Activated naive CD8-positive, alpha-beta T cell treated with anti-CD3 and anti-CD28 coated beads for 36 hours (primary cell): ENCODE measurements at regions not wholly inside any gene's neighbourhood (a gene's known extent, or its start where the extent isn't known, plus 50 kb on each side); places are given as distances from the start of the nearest gene placed in this dataset.

Experiments used
- DNase-seq: peaks from one replicate; pipeline ENCODE4 v3.0.0; 2021
- H3K27ac Mint-ChIP-seq: one replicate; pipeline ENCODE4 v1.8.0; 2022; ENCODE audit warnings: mild to moderate bottlenecking, moderate library complexity, mixed read lengths
- H3K27me3 Mint-ChIP-seq: one replicate; pipeline ENCODE4 v1.8.0; 2022; ENCODE audit warnings: mild to moderate bottlenecking, mixed read lengths
- H3K36me3 Mint-ChIP-seq: one replicate; pipeline ENCODE4 v1.8.0; 2021; ENCODE audit warnings: mild to moderate bottlenecking, mixed read lengths
- H3K4me1 Mint-ChIP-seq: one replicate; pipeline ENCODE4 v1.8.0; 2021; ENCODE audit warnings: mixed read lengths
- H3K4me3 Mint-ChIP-seq: one replicate; pipeline ENCODE4 v1.8.0; 2022; ENCODE audit warnings: mild to moderate bottlenecking, moderate library complexity, mixed read lengths
- H3K9me3 Mint-ChIP-seq: one replicate; pipeline ENCODE4 v1.8.0; 2022; ENCODE audit warnings: mixed read lengths

DNA sequence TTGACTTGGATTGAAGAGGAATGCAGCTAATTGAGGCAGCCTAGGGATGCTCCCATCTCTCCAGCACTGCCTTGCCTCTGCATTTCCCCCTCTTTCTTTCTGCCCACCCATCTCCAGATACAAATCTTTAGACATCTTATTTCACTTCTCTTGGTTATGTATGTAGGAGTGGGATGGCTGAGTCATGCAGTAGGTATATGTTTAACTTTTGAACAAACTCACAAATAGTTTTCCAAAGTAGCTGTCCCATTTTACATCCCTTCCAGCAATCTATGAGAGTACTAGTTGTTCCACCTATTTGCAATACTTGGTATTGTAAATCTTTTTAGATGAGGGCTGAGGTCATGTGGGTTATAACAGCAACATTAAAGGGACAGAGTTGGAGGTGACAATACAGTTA is 329.9 kb downstream of the DYSF start:
- DNase-seq = no peak
- no peak overlapping the region for H3K27ac Mint-ChIP-seq

DNA sequence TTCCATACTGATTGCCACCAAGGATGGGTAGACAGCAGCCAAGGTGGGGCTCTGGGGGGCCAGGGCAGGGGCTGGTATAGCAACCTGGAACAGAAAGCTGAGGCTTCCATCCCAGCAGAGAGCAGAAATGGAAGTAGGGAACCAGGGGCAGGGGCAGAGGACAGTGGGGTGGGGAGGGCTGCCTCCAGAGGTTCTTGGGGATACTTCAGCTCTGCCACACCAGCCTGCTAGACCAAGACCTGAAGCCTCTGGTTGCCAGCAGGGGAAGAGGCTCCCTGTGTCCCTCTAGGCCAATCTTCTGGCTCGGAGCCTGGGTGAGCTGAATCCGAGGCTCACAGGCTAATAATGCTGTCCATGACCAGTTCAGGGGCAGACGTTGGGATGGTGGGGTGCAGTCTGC is 329.0 kb downstream of the DYSF start:
- Mint-ChIP-seq H3K27me3 (peaks cover 3% of the 10 kb centered on the region), H3K4me1 (no peaks in the 10 kb centered on the region), H3K4me3 (no peak overlapping the region), H3K9me3 (no peaks in the 10 kb centered on the region), H3K36me3 (no peaks in the 10 kb centered on the region), H3K27ac (no peak overlapping the region)
- no peak for DNase-seq

More for the DNA sequence above, 329.9 kb downstream of the DYSF start:
- H3K4me1 Mint-ChIP-seq = no peaks in the 10 kb centered on the region
- no peak overlapping the region for H3K4me3 Mint-ChIP-seq
- H3K27me3 Mint-ChIP-seq = peaks cover 3% of the 10 kb centered on the region
- H3K9me3 Mint-ChIP-seq = no peaks in the 10 kb centered on the region
- H3K36me3 Mint-ChIP-seq = no peaks in the 10 kb centered on the region

DNA sequence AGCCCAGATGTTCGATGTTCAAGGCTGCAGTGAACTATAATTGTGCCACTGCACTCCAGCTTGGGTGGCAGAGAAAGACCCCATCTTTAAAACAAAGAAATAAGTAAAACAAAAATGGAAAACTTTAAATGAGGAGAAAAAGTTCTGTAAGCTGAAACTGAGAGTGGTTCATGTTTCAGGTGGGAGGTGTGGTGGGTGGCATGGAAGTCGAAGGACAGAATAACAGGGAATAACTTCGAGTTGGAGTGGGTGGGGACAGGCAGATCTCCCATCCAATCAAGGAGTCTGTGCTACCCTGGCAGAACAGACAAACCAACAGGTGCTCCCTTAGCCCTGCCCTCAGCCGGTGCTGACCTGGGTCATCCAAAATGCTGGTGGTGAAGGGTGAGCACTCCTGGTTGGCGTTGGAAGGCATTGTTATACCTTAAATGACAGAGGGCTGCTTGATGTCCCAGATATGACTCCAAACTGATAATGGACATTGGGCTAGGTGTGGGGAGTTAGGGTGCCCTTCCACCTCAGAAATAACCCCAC is 328.4 kb downstream of the DYSF start:
- DNase-seq = no peak
- no peak overlapping the region for H3K4me3 Mint-ChIP-seq
- H3K27ac Mint-ChIP-seq = no peak overlapping the region
- no peaks in the 10 kb centered on the region for H3K4me1 Mint-ChIP-seq
- peaks cover 3% of the 10 kb centered on the region for H3K27me3 Mint-ChIP-seq
- H3K9me3 Mint-ChIP-seq = no peaks in the 10 kb centered on the region
- no peaks in the 10 kb centered on the region for H3K36me3 Mint-ChIP-seq

DNA sequence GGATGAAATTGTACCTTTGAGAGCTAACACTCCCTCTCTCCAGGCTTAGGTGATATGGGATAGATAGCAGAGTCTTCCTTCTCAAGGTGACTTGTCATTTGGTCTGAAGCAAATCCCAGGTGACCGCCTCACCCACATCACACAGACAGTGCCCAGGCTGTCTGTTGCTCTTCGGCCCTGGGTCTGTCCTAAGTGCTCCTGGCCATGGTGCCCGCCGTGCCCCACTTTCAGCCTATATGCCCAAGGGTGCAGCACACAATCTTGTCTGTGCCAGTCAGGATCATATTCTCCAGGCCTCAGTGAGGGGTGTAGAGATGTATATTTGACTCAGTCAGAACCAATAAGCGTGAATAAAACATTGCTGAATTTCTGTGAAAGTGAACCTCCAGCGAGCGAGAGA is 326.8 kb downstream of the DYSF start:
- no peak overlapping the region for H3K4me3 Mint-ChIP-seq
- no peaks in the 10 kb centered on the region for H3K36me3 Mint-ChIP-seq
- no peaks in the 10 kb centered on the region for H3K4me1 Mint-ChIP-seq
- no peaks in the 10 kb centered on the region for H3K9me3 Mint-ChIP-seq
- peaks cover 3% of the 10 kb centered on the region for H3K27me3 Mint-ChIP-seq
- H3K27ac Mint-ChIP-seq = no peak overlapping the region
- no peak for DNase-seq

DNA sequence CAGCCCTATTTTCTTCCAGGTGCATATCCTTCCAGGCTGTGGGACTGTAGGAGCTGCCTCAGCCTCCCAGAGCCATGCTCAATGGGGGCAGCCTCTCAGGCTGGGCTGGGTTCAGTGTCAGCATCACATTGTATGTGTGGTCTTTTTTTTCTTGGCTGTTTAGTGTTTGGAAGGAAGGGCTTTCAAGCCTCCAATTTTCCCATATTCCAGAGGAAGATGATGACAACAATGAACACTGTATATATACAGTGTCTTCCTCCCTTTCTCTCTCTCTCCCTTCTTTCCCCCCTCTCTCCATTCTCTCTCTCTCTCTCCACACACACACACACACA is 326.4 kb downstream of the DYSF start:
- Mint-ChIP-seq H3K27ac (no peak overlapping the region), H3K27me3 (no peaks in the 10 kb centered on the region), H3K4me3 (no peak overlapping the region), H3K9me3 (no peaks in the 10 kb centered on the region), H3K36me3 (no peaks in the 10 kb centered on the region), H3K4me1 (no peaks in the 10 kb centered on the region)
- DNase-seq = no peak

DNA sequence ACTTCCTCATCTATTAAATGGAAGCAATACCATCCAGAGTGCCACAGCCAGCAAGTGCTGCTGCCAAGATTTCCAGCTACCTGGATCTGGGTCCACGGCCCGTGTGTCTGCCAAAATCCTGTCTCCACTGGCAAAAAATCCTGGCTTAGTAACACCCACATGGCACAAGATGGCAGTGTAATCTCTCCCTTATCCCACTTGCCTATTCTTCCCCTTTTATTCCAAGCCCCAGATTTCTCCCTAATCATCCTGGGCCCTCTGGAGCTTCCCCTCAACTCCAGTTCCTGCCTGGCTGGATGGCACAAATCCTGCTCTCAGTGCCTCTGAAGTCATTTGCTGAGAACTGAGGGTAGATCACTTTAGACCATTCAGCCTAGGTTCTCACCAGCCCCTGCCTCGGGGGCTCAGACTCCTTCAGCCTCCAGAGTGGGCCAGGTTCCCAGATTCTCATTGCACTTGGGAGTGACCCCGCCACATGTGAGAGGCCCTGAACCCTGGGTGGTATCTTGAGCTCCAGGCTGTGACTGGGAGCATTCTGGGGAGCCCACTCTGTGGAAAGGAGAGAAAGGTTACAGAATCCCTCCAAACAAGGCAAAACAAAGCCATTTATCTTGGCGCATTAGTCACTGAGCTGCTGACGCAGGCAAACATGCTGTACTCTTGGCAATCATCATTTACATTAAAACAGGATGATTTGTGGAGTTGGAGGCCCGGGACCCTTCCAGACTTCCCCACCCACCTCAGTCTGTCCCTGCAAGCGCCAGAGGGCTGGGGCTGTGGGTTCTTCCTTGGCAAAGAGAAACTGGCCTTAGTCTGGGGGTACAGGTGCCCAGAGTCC is 325.8 kb downstream of the DYSF start:
- no peaks in the 10 kb centered on the region for H3K9me3 Mint-ChIP-seq
- no peaks in the 10 kb centered on the region for H3K27me3 Mint-ChIP-seq
- H3K36me3 Mint-ChIP-seq = no peaks in the 10 kb centered on the region
- DNase-seq = no peak
- H3K4me3 Mint-ChIP-seq = no peak overlapping the region
- no peaks in the 10 kb centered on the region for H3K4me1 Mint-ChIP-seq
- H3K27ac Mint-ChIP-seq = no peak overlapping the region

DNA sequence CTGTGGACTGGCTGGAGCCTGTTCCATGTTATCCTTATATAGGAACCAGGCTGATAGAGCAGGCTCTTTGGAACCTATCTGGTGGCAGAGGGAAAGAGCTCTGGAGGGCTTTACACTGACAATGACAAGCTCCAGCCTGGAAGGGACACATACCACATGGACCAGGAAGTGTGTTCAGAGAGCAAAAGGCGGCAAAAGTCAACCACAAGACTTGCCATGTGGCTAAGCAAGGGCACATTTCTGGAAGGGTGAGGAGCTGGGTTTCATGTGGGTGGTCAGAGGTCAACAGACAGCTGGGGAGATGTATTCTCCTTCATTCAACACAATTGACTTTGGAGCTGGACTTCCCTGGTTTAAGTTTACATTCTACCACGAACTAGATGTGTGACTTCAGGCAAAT is 325.2 kb downstream of the DYSF start:
- Mint-ChIP-seq H3K27ac (no peak overlapping the region), H3K4me3 (no peak overlapping the region), H3K36me3 (no peaks in the 10 kb centered on the region), H3K9me3 (no peaks in the 10 kb centered on the region), H3K27me3 (no peaks in the 10 kb centered on the region), H3K4me1 (no peaks in the 10 kb centered on the region)
- no peak for DNase-seq

DNA sequence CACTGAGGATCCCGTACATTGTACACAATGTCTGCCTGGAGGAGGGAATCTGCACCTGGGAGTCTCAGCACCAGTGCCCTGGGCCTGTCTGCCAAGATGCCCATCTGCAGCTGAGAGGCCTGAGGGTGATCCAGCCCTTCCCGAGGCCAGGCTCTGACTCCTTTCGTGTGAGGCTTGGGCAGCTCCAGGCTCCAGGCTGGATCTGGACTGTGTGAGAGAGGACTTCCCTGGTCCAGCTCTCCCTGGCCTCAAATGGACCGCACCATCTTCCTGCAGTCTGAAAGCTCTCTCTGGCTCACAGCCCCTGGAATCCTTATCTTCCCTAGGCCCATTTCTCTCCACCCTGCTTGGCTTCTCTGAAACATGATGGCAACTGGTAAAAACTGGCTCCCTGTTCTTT is 324.6 kb downstream of the DYSF start:
- Mint-ChIP-seq H3K36me3 (no peaks in the 10 kb centered on the region), H3K4me1 (no peaks in the 10 kb centered on the region), H3K4me3 (no peak overlapping the region), H3K9me3 (no peaks in the 10 kb centered on the region), H3K27ac (no peak overlapping the region), H3K27me3 (no peaks in the 10 kb centered on the region)
- DNase-seq = no peak

DNA sequence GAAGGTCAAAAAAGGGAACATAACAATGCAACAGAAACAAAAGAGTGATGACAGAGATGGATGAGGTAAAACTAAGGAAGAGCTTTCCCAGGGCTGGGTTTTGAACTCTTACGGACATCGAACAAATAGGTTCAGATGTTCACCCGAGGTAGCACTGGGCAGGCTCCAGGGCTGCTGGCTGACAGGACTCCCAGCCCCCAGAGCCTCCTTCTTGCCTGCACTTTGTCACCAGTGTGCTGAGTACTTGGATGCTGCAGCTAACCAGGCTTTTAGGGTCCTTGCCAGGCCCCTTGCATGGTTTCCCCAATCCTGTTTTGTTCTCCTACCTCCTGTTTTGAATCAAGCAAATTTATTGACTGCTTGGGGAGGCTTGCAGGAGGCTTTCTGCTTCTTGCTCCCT is 322.9 kb downstream of the DYSF start:
- Mint-ChIP-seq H3K4me1 (no peaks in the 10 kb centered on the region), H3K27ac (no peak overlapping the region), H3K4me3 (no peak overlapping the region), H3K9me3 (no peaks in the 10 kb centered on the region), H3K27me3 (no peaks in the 10 kb centered on the region), H3K36me3 (no peaks in the 10 kb centered on the region)
- no peak for DNase-seq

DNA sequence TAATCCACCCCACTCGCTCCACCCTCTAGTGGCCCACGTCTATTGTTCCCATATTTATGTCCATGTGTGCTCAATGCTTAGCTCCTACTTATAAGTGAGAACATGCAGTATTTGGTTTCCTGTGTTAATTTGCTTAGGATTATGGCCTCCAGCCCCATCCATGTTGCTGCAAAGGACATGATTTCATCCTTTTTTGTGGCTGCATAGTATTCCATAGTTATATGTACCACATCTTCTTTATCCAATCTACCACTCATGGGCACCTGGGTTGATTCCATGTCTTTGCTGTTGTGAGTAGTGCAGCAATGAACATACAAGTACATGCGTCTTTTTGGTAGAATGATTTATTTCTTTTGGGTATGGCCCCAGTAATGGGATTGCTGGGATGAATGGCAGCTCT is 319.9 kb downstream of the DYSF start:
- no peaks in the 10 kb centered on the region for H3K4me1 Mint-ChIP-seq
- H3K36me3 Mint-ChIP-seq = no peaks in the 10 kb centered on the region
- no peak overlapping the region for H3K4me3 Mint-ChIP-seq
- no peak overlapping the region for H3K27ac Mint-ChIP-seq
- H3K27me3 Mint-ChIP-seq = no peaks in the 10 kb centered on the region
- H3K9me3 Mint-ChIP-seq = no peaks in the 10 kb centered on the region
- DNase-seq = no peak

DNA sequence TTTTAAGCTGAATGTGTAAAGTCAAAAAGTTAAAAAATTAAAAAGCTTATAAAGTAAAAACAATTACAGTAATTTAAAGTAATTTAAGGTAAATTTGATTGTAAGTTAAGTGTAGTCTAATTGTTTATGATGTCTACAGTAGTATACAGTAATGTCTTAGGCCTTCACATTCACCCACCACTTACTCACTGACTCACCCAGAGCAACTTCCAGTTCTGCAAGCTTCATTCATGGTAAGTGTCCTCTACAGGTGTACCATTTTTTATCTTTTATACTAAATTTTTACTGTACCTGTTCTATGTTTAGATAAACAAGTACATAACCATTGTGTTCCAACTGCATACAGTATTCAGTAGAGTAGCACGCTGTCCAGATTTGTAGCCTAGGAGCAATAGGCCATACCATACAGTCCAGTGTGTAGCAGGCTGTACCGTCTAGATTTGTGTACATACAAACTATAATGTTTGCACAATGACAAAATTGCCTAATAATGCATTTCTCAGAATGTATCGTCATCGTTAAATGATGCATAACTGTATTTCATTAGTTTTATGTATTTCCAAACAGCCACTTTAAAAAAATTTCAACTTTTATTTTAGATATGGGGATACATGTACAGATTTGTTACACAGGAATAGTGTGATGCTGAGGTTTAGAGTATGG is 319.3 kb downstream of the DYSF start:
- Mint-ChIP-seq H3K4me1 (no peaks in the 10 kb centered on the region), H3K36me3 (no peaks in the 10 kb centered on the region), H3K27me3 (no peaks in the 10 kb centered on the region), H3K9me3 (no peaks in the 10 kb centered on the region), H3K4me3 (no peak overlapping the region), H3K27ac (no peak overlapping the region)
- DNase-seq = no peak

DNA sequence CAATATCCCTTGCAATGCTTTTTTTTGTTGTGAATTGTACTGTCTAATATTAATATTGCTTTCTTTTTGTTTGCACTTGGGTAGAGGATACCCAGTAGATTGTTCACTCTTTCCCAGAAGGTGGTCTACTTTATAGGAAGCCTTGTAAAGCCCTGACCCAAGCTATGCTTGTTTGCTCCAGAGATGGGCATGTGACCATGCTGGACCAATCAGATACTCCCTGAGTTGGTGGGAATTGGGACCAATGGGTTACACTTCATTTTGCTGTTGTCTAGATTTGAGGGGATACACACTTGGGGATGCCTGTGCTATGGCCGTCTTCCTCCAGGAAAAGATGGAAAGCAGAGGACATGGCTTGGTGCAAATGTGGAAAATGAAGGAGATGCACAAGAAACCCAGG is 314.3 kb downstream of the DYSF start:
- H3K4me3 Mint-ChIP-seq = no peak overlapping the region
- H3K27me3 Mint-ChIP-seq = peaks cover 4% of the 10 kb centered on the region
- H3K36me3 Mint-ChIP-seq = no peaks in the 10 kb centered on the region
- no peak overlapping the region for H3K27ac Mint-ChIP-seq
- H3K9me3 Mint-ChIP-seq = peaks cover 2% of the 10 kb centered on the region
- DNase-seq = no peak
- H3K4me1 Mint-ChIP-seq = no peaks in the 10 kb centered on the region

DNA sequence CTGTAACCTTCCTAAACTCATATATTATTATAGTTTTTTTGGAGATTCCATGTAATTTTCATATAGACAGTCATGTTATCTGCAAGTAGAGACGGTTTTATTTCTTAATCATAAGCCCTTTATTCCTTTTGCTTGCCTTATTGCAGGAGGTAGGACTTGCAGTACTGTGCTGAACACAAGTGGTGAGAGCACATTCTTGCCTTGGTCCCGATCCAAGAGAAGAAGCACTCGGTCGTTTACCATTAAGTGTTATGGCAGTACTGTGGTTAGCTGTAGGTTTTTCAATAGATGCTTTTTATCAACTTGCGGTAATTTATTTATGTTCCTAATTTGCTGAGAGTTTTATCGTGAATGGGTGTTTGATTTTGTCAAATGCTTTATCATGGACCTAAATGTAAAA is 305.7 kb downstream of the DYSF start:
- Mint-ChIP-seq H3K36me3 (no peaks in the 10 kb centered on the region), H3K27ac (no peak overlapping the region), H3K4me1 (no peaks in the 10 kb centered on the region), H3K4me3 (no peak overlapping the region), H3K27me3 (peaks cover 20% of the 10 kb centered on the region), H3K9me3 (peaks cover 2% of the 10 kb centered on the region)
- no peak for DNase-seq

DNA sequence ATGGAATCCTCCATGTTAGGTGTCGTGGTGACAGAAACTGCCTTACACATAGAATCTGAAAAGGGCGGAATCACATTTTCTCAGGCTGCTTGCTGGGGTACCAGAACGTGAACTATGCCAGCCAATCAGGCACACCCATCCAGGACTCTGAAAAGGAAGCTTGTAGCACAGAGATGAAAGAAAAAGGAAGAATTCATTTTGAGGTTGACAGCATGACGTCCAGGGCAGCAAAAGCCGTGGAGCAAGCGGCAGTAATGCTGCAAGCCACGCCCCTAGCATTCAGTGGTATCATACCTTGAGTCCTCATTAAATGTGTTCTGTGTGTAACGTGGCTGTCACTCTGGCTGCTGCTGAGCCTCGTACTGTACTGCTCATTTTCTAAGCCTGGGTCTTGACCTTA is 304.0 kb downstream of the DYSF start:
- Mint-ChIP-seq H3K27ac (no peak overlapping the region), H3K4me1 (no peaks in the 10 kb centered on the region), H3K36me3 (no peaks in the 10 kb centered on the region), H3K4me3 (no peak overlapping the region), H3K27me3 (peaks cover 16% of the 10 kb centered on the region), H3K9me3 (no peaks in the 10 kb centered on the region)
- DNase-seq = no peak

DNA sequence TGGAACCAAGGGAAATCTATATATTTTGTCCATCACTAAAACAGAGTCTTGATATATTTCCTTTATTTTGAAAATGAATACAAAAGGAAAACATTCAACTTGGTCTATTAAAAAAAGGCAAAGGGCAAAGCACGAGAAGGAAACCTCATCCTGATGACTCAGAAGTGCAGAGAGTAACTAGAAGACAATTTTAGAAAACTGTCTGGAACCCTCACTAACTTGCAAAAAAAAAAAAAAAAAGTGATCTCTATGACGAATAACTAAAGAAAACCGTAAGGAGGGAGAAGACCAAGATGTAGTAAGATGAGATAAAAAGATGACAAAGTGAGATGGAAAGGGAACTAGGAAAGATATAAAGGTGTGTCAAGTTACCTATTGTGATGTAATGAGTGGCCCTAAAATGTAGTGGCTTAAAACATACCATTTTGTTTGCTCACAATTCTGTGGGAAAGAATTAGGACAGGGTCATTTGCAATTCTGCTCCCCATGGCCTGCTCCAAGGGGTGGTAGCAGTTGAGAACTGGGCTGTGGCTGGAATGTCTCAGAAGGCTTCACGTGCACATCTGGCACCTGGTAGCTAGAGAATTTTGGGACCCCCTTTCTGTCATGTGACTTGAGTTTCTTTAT is 303.0 kb downstream of the DYSF start:
- Mint-ChIP-seq H3K4me3 (no peak overlapping the region), H3K4me1 (no peaks in the 10 kb centered on the region), H3K9me3 (peaks cover 4% of the 10 kb centered on the region), H3K27me3 (peaks cover 20% of the 10 kb centered on the region), H3K27ac (no peak overlapping the region), H3K36me3 (no peaks in the 10 kb centered on the region)
- DNase-seq = no peak
